Ascending aorta (tissue), 2 donors: ENCODE measurements at regions not wholly inside any gene's neighbourhood (a gene's known extent, or its start where the extent isn't known, plus 50 kb on each side); places are given as distances from the start of the nearest gene placed in this dataset.

Experiments used
- DNase-seq, 2 donors: peaks; one replicate each; pipeline ENCODE4 v3.0.0-alpha.2; 2019; ENCODE audit warnings: low spot score in 2 of 2
- H3K27ac ChIP-seq, 2 donors: fragments of 200-600 bp; sonication (generic); one replicate each; pipeline ENCODE4 v1.5.1; 2016 to 2017; ENCODE audit warnings: mild to moderate bottlenecking in 1 of 2
- H3K27me3 ChIP-seq: fragments of 200-600 bp; sonication (generic); one replicate; pipeline ENCODE4 v1.5.1; 2017
- H3K36me3 ChIP-seq, 2 donors: fragments of 200-600 bp; sonication (generic); one replicate each; pipeline ENCODE4 v1.5.1; 2016
- H3K4me1 ChIP-seq, 2 donors: fragments of 200-600 bp; sonication (generic); one replicate each; pipeline ENCODE4 v1.5.1; 2016 to 2017; ENCODE audit warnings: mild to moderate bottlenecking in 1 of 2
- H3K4me3 ChIP-seq, 2 donors: fragments of 200-600 bp; sonication (generic); one replicate each; pipeline ENCODE4 v1.5.1; 2016 to 2017; ENCODE audit warnings: mild to moderate bottlenecking in 1 of 2
- H3K9me3 ChIP-seq, 2 donors: fragments of 200-600 bp; sonication (generic); one replicate each; pipeline ENCODE4 v1.5.1; 2016
- CTCF ChIP-seq, 3 experiments: fragments of 200-600 bp in 2 of 3; fragments of 450-650 bp in 1 of 3; sonication (generic) in 2 of 3; IDR thresholded peaks; one replicate each; pipeline ENCODE4 v1.5.1; 2016 to 2019; ENCODE audit warnings: antibody characterized with exemption in 3 of 3, mild to moderate bottlenecking in 1 of 3, moderate library complexity in 1 of 3
- intact Hi-C: fragments of 100-400 bp; cut with DNase I; formaldehyde crosslinking; loops from one replicate; pipeline ENCODE4 v1.15.1; 2023

GRCh38 chr2:47303341-47304148 lies 65.6 kb upstream of the EPCAM start:
- Histone ChIP-seq H3K36me3 (no peaks in the 10 kb centered on the region), H3K9me3 (no peaks in the 10 kb centered on the region), H3K4me3 (no peak overlapping the region), H3K4me1 (no peaks in the 10 kb centered on the region), H3K27me3 (no peaks in the 10 kb centered on the region), H3K27ac (no peak overlapping the region)
- TF ChIP-seq CTCF (IDR thresholded peaks at IDR 0.05), result no peak
- DNase-seq, result no peak
- intact Hi-C loops, result no loop called here

- TF ChIP-seq CTCF (IDR thresholded peaks at IDR 0.05), result no peak
- intact Hi-C loops, result no loop called here
Observed at GRCh38 chr2:47302308-47302707, 66.8 kb upstream of the EPCAM start.

GRCh38 chr2:47301731-47302130 lies 67.4 kb upstream of the EPCAM start:
- intact Hi-C loops, result no loop called here
- Histone ChIP-seq H3K4me3 (no peak overlapping the region), H3K9me3 (no peaks in the 10 kb centered on the region), H3K27ac (no peak overlapping the region), H3K4me1 (no peaks in the 10 kb centered on the region), H3K27me3 (no peaks in the 10 kb centered on the region), H3K36me3 (no peaks in the 10 kb centered on the region)
- TF ChIP-seq CTCF (IDR thresholded peaks at IDR 0.05), result no peak
- DNase-seq, result no peak

More at GRCh38 chr2:47302308-47302707, 66.8 kb upstream of the EPCAM start:
- Histone ChIP-seq H3K4me3 (no peak overlapping the region), H3K27me3 (no peaks in the 10 kb centered on the region), H3K27ac (no peak overlapping the region), H3K9me3 (no peaks in the 10 kb centered on the region), H3K36me3 (no peaks in the 10 kb centered on the region), H3K4me1 (no peaks in the 10 kb centered on the region)
- no peak for DNase-seq

GRCh38 chr2:47301277-47301618 lies 67.9 kb upstream of the EPCAM start:
- TF ChIP-seq CTCF (IDR thresholded peaks at IDR 0.05), result no peak
- H3K36me3 ChIP-seq, result no peaks in the 10 kb centered on the region
- intact Hi-C loops, result no loop called here
- H3K27ac ChIP-seq, result no peak overlapping the region
- no peaks in the 10 kb centered on the region for H3K9me3 ChIP-seq
- no peak overlapping the region for H3K4me3 ChIP-seq
- H3K27me3 ChIP-seq, result no peaks in the 10 kb centered on the region
- DNase-seq, result no peak
- no peaks in the 10 kb centered on the region for H3K4me1 ChIP-seq

- intact Hi-C loops, result no loop called here
- H3K4me3 ChIP-seq, result no peak overlapping the region
- no peak for TF ChIP-seq CTCF (IDR thresholded peaks at IDR 0.05)
- no peaks in the 10 kb centered on the region for H3K36me3 ChIP-seq
- H3K27me3 ChIP-seq, result no peaks in the 10 kb centered on the region
- H3K9me3 ChIP-seq, result no peaks in the 10 kb centered on the region
- DNase-seq, result no peak
- H3K27ac ChIP-seq, result no peak overlapping the region
- H3K4me1 ChIP-seq, result no peaks in the 10 kb centered on the region
Observed at GRCh38 chr2:47300609-47301276, 68.4 kb upstream of the EPCAM start.
